GM12892 (cell line): ENCODE measurements at regions not wholly inside any gene's neighbourhood (a gene's known extent, or its start where the extent isn't known, plus 50 kb on each side); places are given as distances from the start of the nearest gene placed in this dataset.

Experiments used
- POLR2A ChIP-seq: IDR thresholded peaks from 2 replicates; pipeline ENCODE4 v1.6.1; 2011; ENCODE audit warnings: low read depth, low read length, control low read depth
- TAF1 ChIP-seq: IDR thresholded peaks from 2 replicates; pipeline ENCODE4 v1.6.1; 2011; ENCODE audit warnings: low read depth, mild to moderate bottlenecking, control low read depth, low read length, borderline replicate concordance

DNA sequence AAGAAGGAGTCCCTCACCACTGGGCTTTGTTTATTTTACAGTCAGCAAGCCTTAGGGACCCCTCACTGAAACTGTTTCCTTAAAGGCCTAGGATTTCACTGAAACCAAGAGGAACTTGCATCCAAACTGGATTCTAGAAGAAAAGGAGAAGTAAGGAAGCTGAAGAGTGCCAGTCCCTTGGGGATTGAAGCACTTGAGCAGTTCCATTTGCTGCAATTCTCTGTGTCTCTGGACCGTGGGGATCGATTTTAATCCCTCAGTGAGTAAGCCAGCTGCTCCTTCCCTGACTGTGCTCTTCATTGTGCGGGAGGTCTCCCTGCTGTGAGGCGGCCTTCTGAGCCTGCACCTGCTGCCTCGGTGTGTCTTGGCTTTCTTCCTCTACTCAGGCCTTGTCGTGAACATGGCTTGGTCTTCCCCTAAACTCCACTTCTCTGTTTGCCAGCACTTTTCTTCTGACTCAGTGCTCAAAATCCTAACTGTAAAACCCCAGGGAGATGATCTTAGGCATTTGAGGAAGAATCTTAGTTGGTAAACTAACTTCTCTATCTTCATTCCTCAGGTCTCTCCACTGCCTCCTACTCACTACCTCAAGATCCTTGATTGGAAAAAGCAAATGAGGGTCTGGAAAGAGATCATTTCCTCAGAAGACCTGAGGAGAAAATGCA is 132.6 kb downstream of the SLC38A6 start:
- no peak for TF ChIP-seq TAF1
- TF ChIP-seq POLR2A = no peak
